ENCODE measurements at regions not wholly inside any gene's neighbourhood (a gene's known extent, or its start where the extent isn't known, plus 50 kb on each side); places are given as distances from the start of the nearest gene placed in this dataset.

DNA sequence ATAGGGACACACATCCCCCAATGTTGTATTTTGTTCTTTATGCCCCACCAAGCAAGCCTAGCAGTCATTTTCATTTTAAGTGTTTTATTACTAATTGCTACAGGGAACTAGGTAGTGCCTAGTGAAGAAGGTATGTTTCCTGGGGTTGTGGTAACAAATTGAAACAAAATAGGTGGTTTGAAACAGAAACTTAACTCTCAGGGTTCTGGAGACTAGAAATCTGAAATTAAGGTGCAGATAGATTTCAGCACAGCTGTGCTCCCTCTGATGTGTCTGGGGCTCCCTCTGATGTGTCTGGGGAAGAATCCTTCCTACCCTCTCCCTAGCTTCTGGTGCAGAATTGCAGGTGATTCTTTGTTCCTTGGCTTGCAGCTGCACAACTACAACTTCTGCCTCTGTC is 390.1 kb downstream of the ZFHX3 start:
- Histone ChIP-seq H3K27me3 (no peaks in the 10 kb centered on the region), H3K4me3 (no peak overlapping the region), H3K4me1 (no peaks in the 10 kb centered on the region), H3K27ac (no peak overlapping the region), H3K9me3 (no peaks in the 10 kb centered on the region), H3K36me3 (no peaks in the 10 kb centered on the region)
- TF ChIP-seq, protein P1, sequence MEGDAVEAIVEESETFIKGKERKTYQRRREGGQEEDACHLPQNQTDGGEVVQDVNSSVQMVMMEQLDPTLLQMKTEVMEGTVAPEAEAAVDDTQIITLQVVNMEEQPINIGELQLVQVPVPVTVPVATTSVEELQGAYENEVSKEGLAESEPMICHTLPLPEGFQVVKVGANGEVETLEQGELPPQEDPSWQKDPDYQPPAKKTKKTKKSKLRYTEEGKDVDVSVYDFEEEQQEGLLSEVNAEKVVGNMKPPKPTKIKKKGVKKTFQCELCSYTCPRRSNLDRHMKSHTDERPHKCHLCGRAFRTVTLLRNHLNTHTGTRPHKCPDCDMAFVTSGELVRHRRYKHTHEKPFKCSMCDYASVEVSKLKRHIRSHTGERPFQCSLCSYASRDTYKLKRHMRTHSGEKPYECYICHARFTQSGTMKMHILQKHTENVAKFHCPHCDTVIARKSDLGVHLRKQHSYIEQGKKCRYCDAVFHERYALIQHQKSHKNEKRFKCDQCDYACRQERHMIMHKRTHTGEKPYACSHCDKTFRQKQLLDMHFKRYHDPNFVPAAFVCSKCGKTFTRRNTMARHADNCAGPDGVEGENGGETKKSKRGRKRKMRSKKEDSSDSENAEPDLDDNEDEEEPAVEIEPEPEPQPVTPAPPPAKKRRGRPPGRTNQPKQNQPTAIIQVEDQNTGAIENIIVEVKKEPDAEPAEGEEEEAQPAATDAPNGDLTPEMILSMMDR (IDR thresholded peaks at IDR 0.05) = no peak
- DNase-seq = no peak
- intact Hi-C loops (cut with DNase I; ENCODE audit: low total_unique reads) = no loop called here

DNA sequence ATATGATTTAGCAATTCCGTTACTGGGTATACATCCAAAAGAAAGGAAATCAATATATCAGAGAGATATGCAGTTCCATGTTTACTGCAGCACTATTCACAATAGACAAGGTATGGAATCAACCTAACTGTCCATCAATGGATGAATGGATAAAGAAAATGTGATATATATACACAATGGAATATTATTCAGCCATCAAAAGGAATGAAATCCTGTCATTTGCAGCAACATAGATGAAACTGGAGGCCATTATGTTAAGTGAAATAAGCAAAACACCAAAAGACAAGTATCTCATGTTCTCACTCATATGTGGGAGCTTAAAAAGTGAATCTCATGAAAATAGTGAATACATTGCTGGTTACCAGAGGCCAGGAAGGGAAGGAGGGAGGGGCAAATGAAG is 390.8 kb downstream of the ZFHX3 start:
- Histone ChIP-seq H3K36me3 (no peaks in the 10 kb centered on the region), H3K4me1 (no peaks in the 10 kb centered on the region), H3K9me3 (no peaks in the 10 kb centered on the region), H3K27ac (no peak overlapping the region), H3K4me3 (no peak overlapping the region), H3K27me3 (no peaks in the 10 kb centered on the region)
- no peak for DNase-seq
- TF ChIP-seq, protein P1 (IDR thresholded peaks at IDR 0.05) = no peak
- intact Hi-C loops (cut with DNase I; ENCODE audit: low total_unique reads) = no loop called here

DNA sequence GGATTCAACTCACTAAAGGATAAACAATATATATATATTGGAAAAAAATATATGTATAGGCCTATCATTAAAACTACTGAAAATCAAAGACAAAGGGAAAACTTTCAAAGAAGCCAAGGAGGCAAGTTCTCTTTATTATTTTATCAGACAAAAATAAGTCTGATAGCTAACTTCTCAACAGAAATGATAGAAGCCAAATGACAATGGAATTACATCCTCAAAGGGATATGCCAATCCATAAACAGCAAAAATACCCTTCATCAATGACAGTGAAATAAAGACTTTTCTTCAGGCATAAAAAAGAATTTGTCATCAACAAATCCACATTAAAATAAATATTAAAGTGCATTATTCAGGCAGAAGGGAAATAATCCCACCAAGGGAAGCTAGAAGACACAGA is 393.4 kb downstream of the ZFHX3 start:
- H3K4me3 ChIP-seq = no peak overlapping the region
- H3K36me3 ChIP-seq = no peaks in the 10 kb centered on the region
- H3K27me3 ChIP-seq = no peaks in the 10 kb centered on the region
- DNase-seq = no peak
- intact Hi-C loops (cut with DNase I; ENCODE audit: low total_unique reads) = no loop called here
- H3K4me1 ChIP-seq = no peaks in the 10 kb centered on the region
- TF ChIP-seq, protein P1 (IDR thresholded peaks at IDR 0.05) = no peak
- no peaks in the 10 kb centered on the region for H3K9me3 ChIP-seq
- no peak overlapping the region for H3K27ac ChIP-seq

GRCh38 chr16:72649254-72649944 is 398.5 kb downstream of the ZFHX3 start:
- DNase-seq = no peak
- intact Hi-C loops (cut with DNase I; ENCODE audit: low total_unique reads) = no loop called here
- TF ChIP-seq, protein P1 (IDR thresholded peaks at IDR 0.05) = no peak
- no peaks in the 10 kb centered on the region for H3K27me3 ChIP-seq
- no peaks in the 10 kb centered on the region for H3K9me3 ChIP-seq
- H3K4me3 ChIP-seq = no peak overlapping the region
- no peaks in the 10 kb centered on the region for H3K36me3 ChIP-seq
- H3K4me1 ChIP-seq = no peaks in the 10 kb centered on the region
- no peak overlapping the region for H3K27ac ChIP-seq

DNA sequence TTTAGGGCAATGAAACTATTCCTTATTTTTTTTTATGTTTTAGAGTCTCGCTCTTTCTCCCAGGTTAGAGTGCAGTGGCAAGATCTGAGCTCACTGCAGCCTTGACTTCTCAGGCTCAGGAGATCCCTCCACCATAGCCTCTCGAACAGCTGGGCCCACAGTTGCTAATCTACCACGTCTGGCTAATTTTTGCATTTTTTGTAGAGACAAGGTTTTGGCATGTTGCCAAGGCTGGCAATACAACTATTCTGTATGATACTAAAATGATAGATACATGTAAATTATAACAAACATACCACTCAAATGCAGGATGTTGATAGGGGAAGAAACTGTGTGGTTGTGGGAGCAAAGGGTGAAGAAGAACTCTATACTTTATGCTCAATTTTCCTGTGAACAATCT is 401.3 kb downstream of the ZFHX3 start:
- intact Hi-C loops (cut with DNase I; ENCODE audit: low total_unique reads) = no loop called here
- no peak for DNase-seq
- H3K9me3 ChIP-seq = peaks cover 0 to 3% (median 0%) of the 10 kb centered on the region in 3 donors

More for the DNA sequence above, 401.3 kb downstream of the ZFHX3 start:
- Histone ChIP-seq H3K4me1 (no peaks in the 10 kb centered on the region), H3K27me3 (no peaks in the 10 kb centered on the region), H3K36me3 (no peaks in the 10 kb centered on the region), H3K4me3 (no peak overlapping the region), H3K27ac (no peak overlapping the region)
- TF ChIP-seq, protein P1 (IDR thresholded peaks at IDR 0.05) = no peak

Measured in tibial artery (tissue), 4 donors.